ENCODE measurements at regions not wholly inside any gene's neighbourhood (a gene's known extent, or its start where the extent isn't known, plus 50 kb on each side); places are given as distances from the start of the nearest gene placed in this dataset.

DNA sequence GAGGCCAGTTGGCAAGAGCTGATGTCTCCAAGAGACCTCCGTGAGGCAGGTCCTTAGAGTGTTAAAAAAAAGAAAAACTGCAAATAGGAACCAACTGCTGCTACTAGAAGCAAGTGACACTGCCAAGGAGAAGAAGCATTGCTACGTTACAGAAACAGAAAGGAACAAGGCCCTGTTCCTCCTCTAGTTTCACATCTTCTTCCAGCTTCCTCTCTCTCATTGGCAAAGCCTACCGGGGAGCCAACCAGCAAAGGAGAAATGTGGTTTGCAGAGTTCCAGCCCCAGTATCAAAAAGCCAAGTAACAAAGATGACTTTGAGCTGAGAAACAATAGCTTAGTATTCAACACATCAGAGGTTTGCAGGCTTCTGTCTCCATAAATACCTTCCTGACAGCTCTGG, 145.9 kb downstream of the PRELID2 start:
- TF ChIP-seq, protein P1, sequence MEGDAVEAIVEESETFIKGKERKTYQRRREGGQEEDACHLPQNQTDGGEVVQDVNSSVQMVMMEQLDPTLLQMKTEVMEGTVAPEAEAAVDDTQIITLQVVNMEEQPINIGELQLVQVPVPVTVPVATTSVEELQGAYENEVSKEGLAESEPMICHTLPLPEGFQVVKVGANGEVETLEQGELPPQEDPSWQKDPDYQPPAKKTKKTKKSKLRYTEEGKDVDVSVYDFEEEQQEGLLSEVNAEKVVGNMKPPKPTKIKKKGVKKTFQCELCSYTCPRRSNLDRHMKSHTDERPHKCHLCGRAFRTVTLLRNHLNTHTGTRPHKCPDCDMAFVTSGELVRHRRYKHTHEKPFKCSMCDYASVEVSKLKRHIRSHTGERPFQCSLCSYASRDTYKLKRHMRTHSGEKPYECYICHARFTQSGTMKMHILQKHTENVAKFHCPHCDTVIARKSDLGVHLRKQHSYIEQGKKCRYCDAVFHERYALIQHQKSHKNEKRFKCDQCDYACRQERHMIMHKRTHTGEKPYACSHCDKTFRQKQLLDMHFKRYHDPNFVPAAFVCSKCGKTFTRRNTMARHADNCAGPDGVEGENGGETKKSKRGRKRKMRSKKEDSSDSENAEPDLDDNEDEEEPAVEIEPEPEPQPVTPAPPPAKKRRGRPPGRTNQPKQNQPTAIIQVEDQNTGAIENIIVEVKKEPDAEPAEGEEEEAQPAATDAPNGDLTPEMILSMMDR (conservative IDR thresholded peaks at IDR 0.05; ENCODE audit: low read depth in 2 of 2) = no peak
- TF ChIP-seq CREB1 (CRISPR knock-in tag; IDR thresholded peaks at IDR 0.05; ENCODE audit: low read depth) = no peak

Data from GM23338 (cell line).